ENCODE measurements at regions not wholly inside any gene's neighbourhood (a gene's known extent, or its start where the extent isn't known, plus 50 kb on each side); places are given as distances from the start of the nearest gene placed in this dataset.

- H3K4me3 ChIP-seq, result no peak overlapping the region
- no peaks in the 10 kb centered on the region for H3K4me1 ChIP-seq
- DNase-seq (ENCODE audit: low spot score in 2 of 2), result no peak
- H3K36me3 ChIP-seq, result no peaks in the 10 kb centered on the region
- H3K27me3 ChIP-seq, result no peaks in the 10 kb centered on the region
- no peaks in the 10 kb centered on the region for H3K9me3 ChIP-seq
- intact Hi-C loops (cut with DNase I; ENCODE audit: low total_unique reads), result no loop called here
- TF ChIP-seq POLR2AphosphoS5 (IDR thresholded peaks at IDR 0.05) (no peak), POLR2A (IDR thresholded peaks at IDR 0.05) (no peak)
- TF ChIP-seq, protein P1, sequence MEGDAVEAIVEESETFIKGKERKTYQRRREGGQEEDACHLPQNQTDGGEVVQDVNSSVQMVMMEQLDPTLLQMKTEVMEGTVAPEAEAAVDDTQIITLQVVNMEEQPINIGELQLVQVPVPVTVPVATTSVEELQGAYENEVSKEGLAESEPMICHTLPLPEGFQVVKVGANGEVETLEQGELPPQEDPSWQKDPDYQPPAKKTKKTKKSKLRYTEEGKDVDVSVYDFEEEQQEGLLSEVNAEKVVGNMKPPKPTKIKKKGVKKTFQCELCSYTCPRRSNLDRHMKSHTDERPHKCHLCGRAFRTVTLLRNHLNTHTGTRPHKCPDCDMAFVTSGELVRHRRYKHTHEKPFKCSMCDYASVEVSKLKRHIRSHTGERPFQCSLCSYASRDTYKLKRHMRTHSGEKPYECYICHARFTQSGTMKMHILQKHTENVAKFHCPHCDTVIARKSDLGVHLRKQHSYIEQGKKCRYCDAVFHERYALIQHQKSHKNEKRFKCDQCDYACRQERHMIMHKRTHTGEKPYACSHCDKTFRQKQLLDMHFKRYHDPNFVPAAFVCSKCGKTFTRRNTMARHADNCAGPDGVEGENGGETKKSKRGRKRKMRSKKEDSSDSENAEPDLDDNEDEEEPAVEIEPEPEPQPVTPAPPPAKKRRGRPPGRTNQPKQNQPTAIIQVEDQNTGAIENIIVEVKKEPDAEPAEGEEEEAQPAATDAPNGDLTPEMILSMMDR (IDR thresholded peaks at IDR 0.05), result no peak
- H3K27ac ChIP-seq, result no peak overlapping the region
These were observed 56.0 kb upstream of the IRS2 start for GRCh38 chr13:109842212-109842920.

- Histone ChIP-seq H3K27me3 (no peaks in the 10 kb centered on the region), H3K27ac (no peak overlapping the region), H3K4me1 (no peaks in the 10 kb centered on the region), H3K9me3 (no peaks in the 10 kb centered on the region), H3K36me3 (no peaks in the 10 kb centered on the region), H3K4me3 (no peak overlapping the region)
- no peak for DNase-seq (ENCODE audit: low spot score in 2 of 2)
- TF ChIP-seq, protein P1 (IDR thresholded peaks at IDR 0.05), result no peak
- TF ChIP-seq POLR2A (IDR thresholded peaks at IDR 0.05) (no peak), POLR2AphosphoS5 (IDR thresholded peaks at IDR 0.05) (no peak)
- intact Hi-C loops (cut with DNase I; ENCODE audit: low total_unique reads), result no loop called here
These were observed 54.5 kb upstream of the IRS2 start for GRCh38 chr13:109840893-109841287.

GRCh38 chr13:109840201-109840892, 54.0 kb upstream of the IRS2 start:
- H3K9me3 ChIP-seq, result no peaks in the 10 kb centered on the region
- intact Hi-C loops (cut with DNase I; ENCODE audit: low total_unique reads), result no loop called here
- TF ChIP-seq, protein P1 (IDR thresholded peaks at IDR 0.05), result no peak
- TF ChIP-seq POLR2AphosphoS5 (IDR thresholded peaks at IDR 0.05), result no peak
- TF ChIP-seq POLR2A (IDR thresholded peaks at IDR 0.05), result no peak

GRCh38 chr13:109836629-109837607, 50.5 kb upstream of the IRS2 start:
- Histone ChIP-seq H3K4me3 (no peak overlapping the region), H3K4me1 (no peaks in the 10 kb centered on the region), H3K27me3 (no peaks in the 10 kb centered on the region), H3K27ac (no peak overlapping the region), H3K36me3 (no peaks in the 10 kb centered on the region), H3K9me3 (no peaks in the 10 kb centered on the region)
- TF ChIP-seq, protein P1 (IDR thresholded peaks at IDR 0.05), result no peak
- TF ChIP-seq POLR2AphosphoS5 (IDR thresholded peaks at IDR 0.05), result no peak
- TF ChIP-seq POLR2A (IDR thresholded peaks at IDR 0.05), result no peak
- intact Hi-C loops (cut with DNase I; ENCODE audit: low total_unique reads), result no loop called here
- no peak for DNase-seq (ENCODE audit: low spot score in 2 of 2)

More at GRCh38 chr13:109840201-109840892, 54.0 kb upstream of the IRS2 start:
- no peaks in the 10 kb centered on the region for H3K36me3 ChIP-seq
- no peak overlapping the region for H3K4me3 ChIP-seq
- no peak for DNase-seq (ENCODE audit: low spot score in 2 of 2)
- no peaks in the 10 kb centered on the region for H3K27me3 ChIP-seq
- H3K4me1 ChIP-seq, result no peaks in the 10 kb centered on the region
- no peak overlapping the region for H3K27ac ChIP-seq
